Uterus (tissue), 2 donors: ENCODE measurements at regions not wholly inside any gene's neighbourhood (a gene's known extent, or its start where the extent isn't known, plus 50 kb on each side); places are given as distances from the start of the nearest gene placed in this dataset.

Experiments used
- CTCF ChIP-seq, 4 experiments: fragments of 200-600 bp in 2 of 4; fragments of 450-650 bp in 2 of 4; sonication (generic) in 2 of 4; IDR thresholded peaks; one replicate each; pipeline ENCODE4 v1.5.1; 2016 to 2019; ENCODE audit warnings: antibody characterized with exemption in 4 of 4, mild to moderate bottlenecking in 2 of 4, moderate library complexity in 1 of 4
- POLR2A ChIP-seq, 2 donors: fragments of 450-650 bp; IDR thresholded peaks; one replicate each; pipeline ENCODE4 v1.6.1; 2016; ENCODE audit warnings: antibody characterized with exemption in 2 of 2, mild to moderate bottlenecking in 1 of 2, moderate library complexity in 1 of 2

- TF ChIP-seq CTCF (IDR thresholded peaks at IDR 0.05) (no peak), POLR2A (IDR thresholded peaks at IDR 0.05) (no peak)
Observed at GRCh38 chr11:104614961-104615360, 283.3 kb downstream of the CASP12 start.
